Thyroid gland (tissue), 4 donors: ENCODE measurements at regions not wholly inside any gene's neighbourhood (a gene's known extent, or its start where the extent isn't known, plus 50 kb on each side); places are given as distances from the start of the nearest gene placed in this dataset.

Experiments
- DNase-seq, 2 donors: peaks; one replicate each; pipeline ENCODE4 v3.0.0-alpha.2; 2019
- H3K27ac ChIP-seq, 3 donors: fragments of 200-600 bp; sonication (generic); 1 replicate in 2 of 3; 2 replicates in 1 of 3; pipeline ENCODE4 v1.5.1; 2016 to 2019; ENCODE audit warnings: mild to moderate bottlenecking in 1 of 3, moderate library complexity in 1 of 3
- H3K27me3 ChIP-seq: fragments of 200-600 bp; sonication (generic); one replicate; pipeline ENCODE4 v1.5.1; 2019
- H3K36me3 ChIP-seq, 2 donors: fragments of 200-600 bp; sonication (generic); one replicate each; pipeline ENCODE4 v1.5.1; 2016 to 2019
- H3K4me1 ChIP-seq, 2 donors: fragments of 200-600 bp; sonication (generic); one replicate each; pipeline ENCODE4 v1.5.1; 2017 to 2019
- H3K4me3 ChIP-seq, 3 donors: fragments of 200-600 bp; sonication (generic); replicated peaks in 1 of 3; 1 replicate in 2 of 3; 2 replicates in 1 of 3; pipeline ENCODE4 v1.5.1; 2016; ENCODE audit warnings: mild to moderate bottlenecking in 1 of 3
- H3K9me3 ChIP-seq: fragments of 200-600 bp; sonication (generic); one replicate; pipeline ENCODE4 v1.5.1; 2017
- CTCF ChIP-seq, 6 experiments: fragments of 200-600 bp in 3 of 6; fragments of 450-650 bp in 3 of 6; sonication (generic) in 3 of 6; IDR thresholded peaks; one replicate each; pipeline ENCODE4 v1.5.1; 2016 to 2019; ENCODE audit warnings: antibody characterized with exemption in 6 of 6, mild to moderate bottlenecking in 2 of 6, inconsistent platforms in 1 of 6, moderate library complexity in 1 of 6
- POLR2A ChIP-seq, 2 donors: fragments of 450-650 bp; IDR thresholded peaks; one replicate each; pipeline ENCODE4 v1.6.1; 2017; ENCODE audit warnings: antibody characterized with exemption in 2 of 2, mild to moderate bottlenecking in 2 of 2, moderate library complexity in 1 of 2
- WGBS, 2 donors: methylation state at CpG; one replicate each; pipeline ENCODE4 v1.1.5; 2017; 5-methylcytosine and 5-hydroxymethylcytosine counted together
- intact Hi-C: fragments of 100-400 bp; cut with DNase I; formaldehyde crosslinking; loops from one replicate; pipeline ENCODE4 v1.15.1; 2023

- intact Hi-C loops: no loop called here
- no peak for TF ChIP-seq CTCF (IDR thresholded peaks at IDR 0.05)
- no peak for TF ChIP-seq POLR2A (IDR thresholded peaks at IDR 0.05)
- H3K4me1 ChIP-seq: no peaks in the 10 kb centered on the region
- no peak overlapping the region for H3K4me3 ChIP-seq
- H3K27me3 ChIP-seq: no peaks in the 10 kb centered on the region
- 58 to 66% methylated on average over 3 of the region's 3 CpGs for WGBS, 2 donors
- H3K9me3 ChIP-seq: no peaks in the 10 kb centered on the region
- no peak for DNase-seq
- no peaks in the 10 kb centered on the region for H3K36me3 ChIP-seq
- no peak overlapping the region for H3K27ac ChIP-seq
Measured at GRCh38 chr20:8948442-8949020, 120.4 kb upstream of the PLCB4 start.

DNA sequence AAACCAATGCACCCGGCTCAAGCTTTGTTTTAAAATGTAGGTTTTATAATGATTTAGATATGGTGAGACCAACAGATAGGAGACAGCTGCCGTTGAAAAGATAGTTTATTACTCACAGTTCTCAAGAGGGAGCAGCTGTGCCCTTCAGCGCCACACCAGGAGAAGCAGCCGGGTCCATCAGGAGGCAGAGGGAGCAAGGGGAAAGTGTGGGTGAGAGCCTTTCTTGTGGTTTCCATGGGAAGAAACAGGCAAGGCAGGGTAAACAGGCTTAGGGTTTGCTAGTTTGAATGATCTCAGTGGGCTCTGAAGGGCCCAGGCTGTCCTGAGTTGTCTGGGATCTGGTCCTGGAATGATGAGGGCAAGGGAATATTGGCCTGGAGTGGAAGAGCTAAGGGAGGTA lies 117.7 kb upstream of the PLCB4 start:
- no peak overlapping the region for H3K4me3 ChIP-seq
- no peak for DNase-seq
- H3K27ac ChIP-seq: no peak overlapping the region
- 92 to 100% methylated on average over 4 of the region's 4 CpGs for WGBS, 2 donors
- no peaks in the 10 kb centered on the region for H3K4me1 ChIP-seq
- TF ChIP-seq POLR2A (IDR thresholded peaks at IDR 0.05) (no peak), CTCF (IDR thresholded peaks at IDR 0.05) (no peak)
- H3K9me3 ChIP-seq: no peaks in the 10 kb centered on the region
- H3K27me3 ChIP-seq: no peaks in the 10 kb centered on the region
- no peaks in the 10 kb centered on the region for H3K36me3 ChIP-seq
- intact Hi-C loops: no loop called here

DNA sequence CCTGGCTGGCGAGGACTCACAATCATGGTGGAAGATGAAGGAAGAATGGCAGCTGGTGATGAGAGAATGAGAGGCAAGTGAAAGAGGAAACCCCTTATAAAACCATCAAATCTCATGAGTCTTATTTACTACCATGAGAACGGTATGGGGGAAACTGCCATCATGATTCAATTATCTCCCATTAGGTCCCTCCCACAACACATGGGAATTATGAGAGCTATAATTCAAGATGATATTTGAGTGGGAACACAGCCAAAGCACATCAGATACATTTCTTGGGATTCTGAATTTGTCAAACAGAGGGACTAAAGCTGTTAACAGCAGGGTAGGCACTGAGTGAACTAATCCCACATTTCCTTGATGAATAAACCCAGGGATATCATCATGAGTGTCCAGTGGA lies 116.2 kb upstream of the PLCB4 start:
- Histone ChIP-seq H3K4me3 (no peak overlapping the region), H3K4me1 (no peaks in the 10 kb centered on the region)
- WGBS, 2 donors: 80 to 93% methylated on average over 2 of the region's 2 CpGs

DNA sequence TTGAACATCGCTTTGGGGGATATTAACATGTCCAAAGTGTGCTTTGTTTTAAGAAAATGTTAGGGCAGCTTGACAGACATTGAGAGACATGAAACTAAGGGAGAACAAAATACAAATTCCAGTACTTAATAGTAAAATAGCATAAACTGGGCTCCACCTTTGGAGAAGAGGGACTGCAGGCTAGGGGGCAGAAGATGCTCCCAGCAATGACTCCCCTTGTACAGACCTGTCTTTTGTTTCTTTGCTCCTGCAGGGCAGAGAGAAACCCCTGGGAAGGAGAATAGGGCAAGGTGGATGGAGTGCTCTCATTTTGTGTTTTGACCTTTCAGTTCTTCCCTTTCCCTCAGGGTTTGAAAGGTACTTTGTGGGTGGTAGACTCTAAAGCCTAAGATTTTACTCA lies 115.6 kb upstream of the PLCB4 start:
- DNase-seq: no peak
- H3K9me3 ChIP-seq: no peaks in the 10 kb centered on the region
- H3K4me3 ChIP-seq: no peak overlapping the region
- H3K27ac ChIP-seq: no peak overlapping the region
- WGBS, 2 donors: 97 to 100% methylated on average over 1 of the region's 1 CpG
- H3K27me3 ChIP-seq: no peaks in the 10 kb centered on the region
- H3K4me1 ChIP-seq: no peaks in the 10 kb centered on the region
- no peaks in the 10 kb centered on the region for H3K36me3 ChIP-seq
- no peak for TF ChIP-seq CTCF (IDR thresholded peaks at IDR 0.05)
- no peak for TF ChIP-seq POLR2A (IDR thresholded peaks at IDR 0.05)
- intact Hi-C loops: no loop called here

More for the DNA sequence above, 116.2 kb upstream of the PLCB4 start:
- Histone ChIP-seq H3K27ac (no peak overlapping the region), H3K36me3 (no peaks in the 10 kb centered on the region), H3K9me3 (no peaks in the 10 kb centered on the region), H3K27me3 (no peaks in the 10 kb centered on the region)
- intact Hi-C loops: no loop called here
- no peak for TF ChIP-seq CTCF (IDR thresholded peaks at IDR 0.05)
- TF ChIP-seq POLR2A (IDR thresholded peaks at IDR 0.05): no peak
- DNase-seq: no peak

GRCh38 chr20:8960241-8960640 lies 108.6 kb upstream of the PLCB4 start:
- WGBS, 2 donors: 93 to 95% methylated on average over 4 of the region's 4 CpGs
- H3K9me3 ChIP-seq: no peaks in the 10 kb centered on the region
- no peak for DNase-seq

More at GRCh38 chr20:8960241-8960640, 108.6 kb upstream of the PLCB4 start:
- Histone ChIP-seq H3K4me1 (no peaks in the 10 kb centered on the region), H3K36me3 (no peaks in the 10 kb centered on the region), H3K4me3 (no peak overlapping the region), H3K27ac (no peak overlapping the region), H3K27me3 (no peaks in the 10 kb centered on the region)
- intact Hi-C loops: no loop called here
- TF ChIP-seq CTCF (IDR thresholded peaks at IDR 0.05): no peak
